GM12878 (cell line): ENCODE measurements at regions not wholly inside any gene's neighbourhood (a gene's known extent, or its start where the extent isn't known, plus 50 kb on each side); places are given as distances from the start of the nearest gene placed in this dataset.

Experiments used
- ATAC-seq: fragments of 200-7000 bp; cut with Tn5 transposase; 3 replicates; pipeline ENCODE4 v1.9.1; 2020; ENCODE audit warnings: mild to moderate bottlenecking, moderate library complexity
- BruUV-seq: library from RNA; stranded (reverse); fragments of 400-500 nt; replicated peaks from 2 replicates; lab custom pipeline; 2021; lab: Mats Ljungman, UMichigan
- CTCF ChIA-PET: fragments of 300-600 bp; sonication (Branson Sonifier 250); formaldehyde crosslinking; extraction: SDS; loops from one replicate; lab custom pipeline; 2021; ENCODE audit warnings: inconsistent platforms; lab: Yijun Ruan, JAX
- POLR2A ChIA-PET: fragments of 350-600 bp; formaldehyde crosslinking; extraction: SDS; loops from one replicate; lab custom pipeline; 2021; ENCODE audit warnings: inconsistent platforms; lab: Charles Lee
- RAD21 ChIA-PET: fragments of 300-600 bp; sonication (Branson Sonifier 250); formaldehyde crosslinking; loops from one replicate; lab custom pipeline; 2023; ENCODE audit warnings: antibody characterized with exemption; ENCODE audit not compliant: unreplicated experiment; lab: Charles Lee
- SMC1A ChIA-PET: fragments of 300-600 bp; sonication (Branson Sonifier 250); formaldehyde crosslinking; loops from one replicate; lab custom pipeline; 2023; ENCODE audit not compliant: unreplicated experiment, uncharacterized antibody; lab: Charles Lee
- DNase-seq: peaks from one replicate; pipeline ENCODE4 v3.0.0-alpha.2; 2011; ENCODE audit warnings: low read depth, low spot score
- FAIRE-seq: peaks from 3 replicates; lab custom pipeline; 2011; peaks lifted over from hg19 to GRCh38; lab: Jason Lieb, UNC
- H2AFZ ChIP-seq: 2 replicates; pipeline ENCODE4 v1.6.0; 2011; ENCODE audit warnings: low read depth, low read length, control low read depth; ENCODE audit not compliant: control insufficient read depth
- H3K27ac ChIP-seq: 2 replicates; pipeline ENCODE4 v1.5.1; 2011; ENCODE audit warnings: control low read depth; ENCODE audit not compliant: control insufficient read depth, insufficient read depth
- H3K27me3 ChIP-seq, 2 experiments: replicated peaks in 1 of 2; 2 replicates each; pipeline versions ENCODE4 v1.6.0 to v1.6.1; 2011; ENCODE audit warnings: low read length in 1 of 2; ENCODE audit not compliant: control insufficient read depth in 2 of 2, insufficient read depth in 2 of 2
- H3K36me3 ChIP-seq, 2 experiments: 2 replicates each; pipeline ENCODE4 v1.5.1; 2011; ENCODE audit warnings: low read length in 1 of 2; ENCODE audit not compliant: control insufficient read depth in 2 of 2, insufficient read depth in 2 of 2
- H3K4me1 ChIP-seq: 2 replicates; pipeline ENCODE4 v1.6.1; 2011; ENCODE audit warnings: mild to moderate bottlenecking, low read length, moderate library complexity, mixed read lengths; ENCODE audit not compliant: control insufficient read depth, insufficient read depth
- H3K4me2 ChIP-seq: 2 replicates; pipeline ENCODE4 v1.6.0; 2011; ENCODE audit warnings: control low read depth; ENCODE audit not compliant: control insufficient read depth, insufficient read depth
- H3K4me3 ChIP-seq: fragments of 200-600 bp; sonication (generic); 2 replicates; pipeline ENCODE4 v1.5.1; 2016
- H3K79me2 ChIP-seq: 2 replicates; pipeline ENCODE4 v1.6.0; 2011; ENCODE audit warnings: low read length; ENCODE audit not compliant: control insufficient read depth, insufficient read depth
- H3K9ac ChIP-seq: 2 replicates; pipeline ENCODE4 v1.8.0; 2011; ENCODE audit warnings: low read length, control low read depth, mixed read lengths; ENCODE audit not compliant: control insufficient read depth, insufficient read depth
- H3K9me3 ChIP-seq: replicated peaks from 3 replicates; pipeline ENCODE4 v1.5.1; 2011; ENCODE audit warnings: mild to moderate bottlenecking, low read length; ENCODE audit not compliant: control insufficient read depth, insufficient read depth
- H4K20me1 ChIP-seq: 2 replicates; pipeline ENCODE4 v1.6.0; 2011; ENCODE audit not compliant: control insufficient read depth, insufficient read depth
- ESRRA ChIP-seq: IDR thresholded peaks from 2 replicates; pipeline ENCODE4 v1.6.1; 2012; ENCODE audit warnings: mild to moderate bottlenecking, low read length, improper control_type of control experiment
- FOXK2 ChIP-seq: fragments of 450-650 bp; IDR thresholded peaks from 2 replicates; pipeline ENCODE4 v1.6.1; 2017; ENCODE audit warnings: mild to moderate bottlenecking, moderate library complexity
- FOXM1 ChIP-seq: IDR thresholded peaks from 2 replicates; pipeline ENCODE4 v1.6.1; 2012; ENCODE audit warnings: low read depth, mild to moderate bottlenecking, inconsistent platforms, low read length, moderate library complexity
- IRF4 ChIP-seq: IDR thresholded peaks from 2 replicates; pipeline ENCODE4 v1.6.1; 2011; ENCODE audit warnings: low read depth, low read length
- NFYB ChIP-seq: IDR thresholded peaks from 2 replicates; pipeline ENCODE4 v1.6.1; 2011; ENCODE audit warnings: low read depth, mild to moderate bottlenecking, low read length, improper control_type of control experiment, moderate library complexity; ENCODE audit not compliant: insufficient read depth
- PML ChIP-seq: IDR thresholded peaks from 2 replicates; pipeline ENCODE4 v1.6.1; 2012; ENCODE audit warnings: low read length, inconsistent platforms
- RAD21 ChIP-seq: IDR thresholded peaks from 2 replicates; pipeline ENCODE4 v1.6.1; 2011; ENCODE audit warnings: mild to moderate bottlenecking, low read depth, low read length, moderate library complexity; ENCODE audit not compliant: insufficient read depth
- RELA ChIP-seq: fragments of 450-650 bp; IDR thresholded peaks from 2 replicates; pipeline ENCODE4 v1.8.0; 2014; ENCODE audit warnings: borderline replicate concordance; ENCODE audit not compliant: partially characterized antibody
- TAF1 ChIP-seq: IDR thresholded peaks from 2 replicates; pipeline ENCODE4 v1.6.1; 2011; ENCODE audit warnings: mild to moderate bottlenecking, low read depth, low read length, borderline replicate concordance
- TARDBP ChIP-seq: IDR thresholded peaks from 2 replicates; pipeline ENCODE4 v1.6.1; 2016; ENCODE audit warnings: borderline replicate concordance
- ZNF24 ChIP-seq: fragments of 450-650 bp; IDR thresholded peaks from 2 replicates; pipeline ENCODE4 v1.6.1; 2017; ENCODE audit warnings: antibody characterized with exemption, mild to moderate bottlenecking
- ZZZ3 ChIP-seq: IDR thresholded peaks from 2 replicates; pipeline ENCODE4 v1.6.1; 2011; ENCODE audit warnings: low read depth; ENCODE audit not compliant: control insufficient read depth, insufficient read length
- WGBS: methylation state at CpG from one replicate; pipeline ENCODE4 v1.1.6; 2016; ENCODE audit warnings: low lambda C conversion rate; ENCODE audit not compliant: insufficient replicate concordance, insufficient coverage; ENCODE audit errors: missing lambda C conversion rate; 5-methylcytosine and 5-hydroxymethylcytosine counted together
- in situ Hi-C: fragments of 300-500 bp; cut with MboI; formaldehyde crosslinking; loops from 9 replicates; pipeline ENCODE4 v1.14.3; 2018; ENCODE audit warnings: mixed read lengths
- intact Hi-C: fragments of 100-400 bp; cut with micrococcal nuclease; formaldehyde crosslinking; loops from one replicate; pipeline ENCODE4 v1.14.2; 2022; ENCODE audit not compliant: unreplicated experiment
- TF ChIP-seq, protein P1 (sequence below): fragments of 150-350 bp; IDR thresholded peaks from 2 replicates; pipeline ENCODE4 v1.6.1; 2014; ENCODE audit warnings: mild to moderate bottlenecking, low read depth, low read length
- TF ChIP-seq, protein P2 (sequence below): fragments of 450-650 bp; IDR thresholded peaks from 2 replicates; pipeline ENCODE4 v1.6.1; 2017; ENCODE audit warnings: mild to moderate bottlenecking

DNA sequence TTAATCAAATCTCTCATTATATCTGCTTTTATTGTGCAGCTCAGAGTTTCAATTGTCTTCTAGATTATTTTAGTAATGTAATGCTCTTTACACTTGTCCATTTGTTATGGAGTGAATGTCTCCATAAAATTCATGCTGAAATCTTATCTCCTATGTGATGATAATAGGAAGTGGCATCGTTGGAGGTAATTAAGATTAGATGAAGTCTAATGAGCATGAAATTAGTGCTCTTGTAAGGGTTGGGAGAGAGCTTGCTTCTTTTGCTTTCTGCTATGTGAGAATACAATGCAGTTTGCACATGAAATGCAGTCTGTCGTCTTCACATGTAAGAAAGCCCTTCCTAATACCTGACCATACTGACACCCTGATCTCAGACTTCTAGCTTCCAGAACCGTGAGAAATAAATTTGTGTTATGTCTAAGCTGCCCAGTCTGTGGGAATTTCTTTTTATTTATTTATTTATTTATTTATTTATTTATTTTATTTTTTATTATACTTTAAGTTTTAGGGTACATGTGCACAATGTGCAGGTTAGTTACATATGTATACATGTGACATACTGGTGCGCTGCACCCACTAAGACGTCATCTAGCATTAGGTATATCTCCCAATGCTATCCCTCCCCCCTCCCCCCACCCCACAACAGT, 1399.2 kb upstream of the CDH6 start:
- Histone ChIP-seq H3K36me3 (no peaks in the 10 kb centered on the region), H3K9ac (no peak overlapping the region), H3K4me2 (no peak overlapping the region), H3K27ac (no peak overlapping the region), H3K9me3 (no peaks in the 10 kb centered on the region), H3K4me3 (no peak overlapping the region), H3K27me3 (no peaks in the 10 kb centered on the region), H3K4me1 (no peaks in the 10 kb centered on the region), H3K79me2 (no peaks in the 10 kb centered on the region), H2AFZ (no peak overlapping the region), H4K20me1 (no peaks in the 10 kb centered on the region)
- WGBS = 17% methylated on average over 5 of the region's 5 CpGs
- FAIRE-seq (no peak), ATAC-seq (no peak), DNase-seq (no peak)
- ChIA-PET CTCF (no interaction called here), SMC1A (no interaction called here), POLR2A (no interaction called here), RAD21 (no interaction called here)
- BruUV-seq = no TSS peak
- TF ChIP-seq, protein P1, sequence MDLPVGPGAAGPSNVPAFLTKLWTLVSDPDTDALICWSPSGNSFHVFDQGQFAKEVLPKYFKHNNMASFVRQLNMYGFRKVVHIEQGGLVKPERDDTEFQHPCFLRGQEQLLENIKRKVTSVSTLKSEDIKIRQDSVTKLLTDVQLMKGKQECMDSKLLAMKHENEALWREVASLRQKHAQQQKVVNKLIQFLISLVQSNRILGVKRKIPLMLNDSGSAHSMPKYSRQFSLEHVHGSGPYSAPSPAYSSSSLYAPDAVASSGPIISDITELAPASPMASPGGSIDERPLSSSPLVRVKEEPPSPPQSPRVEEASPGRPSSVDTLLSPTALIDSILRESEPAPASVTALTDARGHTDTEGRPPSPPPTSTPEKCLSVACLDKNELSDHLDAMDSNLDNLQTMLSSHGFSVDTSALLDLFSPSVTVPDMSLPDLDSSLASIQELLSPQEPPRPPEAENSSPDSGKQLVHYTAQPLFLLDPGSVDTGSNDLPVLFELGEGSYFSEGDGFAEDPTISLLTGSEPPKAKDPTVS = no peak
- no peak for TF ChIP-seq FOXK2
- TF ChIP-seq ZNF24 = no peak
- TF ChIP-seq RELA = no peak
- intact Hi-C loops (no loop called here), in situ Hi-C loops (no loop called here)

DNA sequence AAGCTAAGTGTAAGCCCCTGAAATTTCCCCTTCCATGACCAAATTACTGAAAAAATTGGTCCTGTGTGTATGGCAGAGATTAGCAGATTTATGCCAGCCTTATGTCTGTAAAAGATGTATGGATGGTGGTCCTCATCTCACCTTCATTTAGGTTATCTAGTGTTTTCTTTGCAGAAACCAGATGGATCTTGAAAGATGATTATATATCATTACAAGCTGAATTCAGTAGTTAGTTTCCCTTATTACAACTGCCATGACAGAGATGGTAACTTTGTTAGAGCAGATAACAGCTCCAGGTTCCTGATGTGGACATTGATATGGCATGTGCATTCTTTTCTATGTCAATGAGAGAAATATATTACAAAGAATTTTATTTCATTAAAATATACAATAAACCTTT, 1403.2 kb upstream of the CDH6 start:
- TF ChIP-seq, protein P2, sequence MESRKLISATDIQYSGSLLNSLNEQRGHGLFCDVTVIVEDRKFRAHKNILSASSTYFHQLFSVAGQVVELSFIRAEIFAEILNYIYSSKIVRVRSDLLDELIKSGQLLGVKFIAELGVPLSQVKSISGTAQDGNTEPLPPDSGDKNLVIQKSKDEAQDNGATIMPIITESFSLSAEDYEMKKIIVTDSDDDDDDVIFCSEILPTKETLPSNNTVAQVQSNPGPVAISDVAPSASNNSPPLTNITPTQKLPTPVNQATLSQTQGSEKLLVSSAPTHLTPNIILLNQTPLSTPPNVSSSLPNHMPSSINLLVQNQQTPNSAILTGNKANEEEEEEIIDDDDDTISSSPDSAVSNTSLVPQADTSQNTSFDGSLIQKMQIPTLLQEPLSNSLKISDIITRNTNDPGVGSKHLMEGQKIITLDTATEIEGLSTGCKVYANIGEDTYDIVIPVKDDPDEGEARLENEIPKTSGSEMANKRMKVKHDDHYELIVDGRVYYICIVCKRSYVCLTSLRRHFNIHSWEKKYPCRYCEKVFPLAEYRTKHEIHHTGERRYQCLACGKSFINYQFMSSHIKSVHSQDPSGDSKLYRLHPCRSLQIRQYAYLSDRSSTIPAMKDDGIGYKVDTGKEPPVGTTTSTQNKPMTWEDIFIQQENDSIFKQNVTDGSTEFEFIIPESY = no peak
- TF ChIP-seq PML = no peak
- no peak for TF ChIP-seq NFYB
- TF ChIP-seq ESRRA = no peak
- TF ChIP-seq IRF4 = no peak
- no peak for TF ChIP-seq ZZZ3
- TF ChIP-seq TAF1 = no peak
- no peak for TF ChIP-seq TARDBP
- no peak for TF ChIP-seq FOXM1
- TF ChIP-seq RAD21 = no peak
- no peak overlapping the region for H2AFZ ChIP-seq
- no peak overlapping the region for H3K9ac ChIP-seq
- DNase-seq (no peak), FAIRE-seq (no peak), ATAC-seq (no peak)
- BruUV-seq = no TSS peak
- H3K79me2 ChIP-seq = no peaks in the 10 kb centered on the region
- H3K4me3 ChIP-seq = no peak overlapping the region
- H3K9me3 ChIP-seq = no peaks in the 10 kb centered on the region
- no peaks in the 10 kb centered on the region for H3K27me3 ChIP-seq
- no peaks in the 10 kb centered on the region for H3K4me1 ChIP-seq
- ChIA-PET SMC1A (interaction anchor here (1.6 kb wide), 1 partner anchor 11 kb away, joined by 3 read pairs; no protein-coding TSS in a partner anchor), POLR2A (no interaction called here), CTCF (no interaction called here), RAD21 (no interaction called here)
- H4K20me1 ChIP-seq = no peaks in the 10 kb centered on the region
- in situ Hi-C loops = no loop called here
- intact Hi-C loops = no loop called here
- no peaks in the 10 kb centered on the region for H3K36me3 ChIP-seq
- H3K27ac ChIP-seq = no peak overlapping the region
- H3K4me2 ChIP-seq = no peak overlapping the region
